HG03354 (cell line): ENCODE measurements at regions not wholly inside any gene's neighbourhood (a gene's known extent, or its start where the extent isn't known, plus 50 kb on each side); places are given as distances from the start of the nearest gene placed in this dataset.

ENCODE experiments used
- ATAC-seq: cut with Tn5 transposase; IDR thresholded peaks from one replicate; pipeline ENCODE4 v1.9.1; 2021; ENCODE audit warnings: mild to moderate bottlenecking; ENCODE audit not compliant: unreplicated experiment, poor library complexity, severe bottlenecking

- ATAC-seq = no peak
Observed at GRCh38 chr12:62207248-62207647, 53.0 kb upstream of the USP15 start.
